Naive thymus-derived CD8-positive, alpha-beta T cell (primary cell): ENCODE measurements at regions not wholly inside any gene's neighbourhood (a gene's known extent, or its start where the extent isn't known, plus 50 kb on each side); places are given as distances from the start of the nearest gene placed in this dataset.

Source experiments
- ATAC-seq, 2 donors: fragments of 150-1000 bp; cut with Tn5 transposase in 1 of 2; sonication (Bioruptor Pico), chemical (Tn5 transposase) in 1 of 2; 1 replicate in 1 of 2; 2 replicates in 1 of 2; pipeline ENCODE4 v1.10.0; 2021; ENCODE audit warnings: mild to moderate bottlenecking in 2 of 2, moderate library complexity in 2 of 2
- POLR2A ChIA-PET: fragments of 350-600 bp; sonication (Branson Sonifier 250); formaldehyde crosslinking; loops from one replicate; lab custom pipeline; 2021; ENCODE audit warnings: antibody characterized with exemption; lab: Charles Lee
- DNase-seq, 10 donors: peaks; one replicate each; pipeline versions ENCODE4 v3.0.0 to v3.0.0-alpha.2; 2020 to 2022
- H3K27ac Mint-ChIP-seq, 10 donors: one replicate each; pipeline ENCODE4 v1.8.0; 2020 to 2022; ENCODE audit warnings: mild to moderate bottlenecking in 10 of 10, mixed read lengths in 10 of 10, moderate library complexity in 4 of 10, inconsistent platforms in 1 of 10
- H3K27me3 Mint-ChIP-seq, 5 donors: one replicate each; pipeline ENCODE4 v1.8.0; 2021 to 2022; ENCODE audit warnings: mixed read lengths in 5 of 5
- H3K36me3 Mint-ChIP-seq, 3 donors: one replicate each; pipeline ENCODE4 v1.8.0; 2020 to 2022; ENCODE audit warnings: mixed read lengths in 3 of 3, mild to moderate bottlenecking in 2 of 3, inconsistent platforms in 1 of 3
- H3K4me1 Mint-ChIP-seq, 4 donors: one replicate each; pipeline ENCODE4 v1.8.0; 2021 to 2022; ENCODE audit warnings: mixed read lengths in 4 of 4
- H3K4me3 Mint-ChIP-seq, 10 donors: one replicate each; pipeline ENCODE4 v1.8.0; 2020 to 2022; ENCODE audit warnings: mild to moderate bottlenecking in 10 of 10, mixed read lengths in 10 of 10, moderate library complexity in 6 of 10, inconsistent platforms in 1 of 10
- H3K9me3 Mint-ChIP-seq, 9 donors: one replicate each; pipeline ENCODE4 v1.8.0; 2020 to 2022; ENCODE audit warnings: mixed read lengths in 9 of 9, mild to moderate bottlenecking in 3 of 9, inconsistent platforms in 1 of 9, moderate library complexity in 1 of 9

GRCh38 chr16:79372503-79373184 lies 227.9 kb downstream of the MAF start:
- no peak for DNase-seq
- Mint-ChIP-seq H3K27ac (no peak overlapping the region), H3K9me3 (peaks cover 0 to 19% (median 11%) of the 10 kb centered on the region in 9 donors), H3K4me3 (no peak overlapping the region), H3K4me1 (peaks cover 0 to 4% (median under 1%) of the 10 kb centered on the region in 4 donors), H3K36me3 (peaks cover 0 to 11% (median 0%) of the 10 kb centered on the region in 3 donors), H3K27me3 (peaks cover 4 to 9% (median 6%) of the 10 kb centered on the region in 5 donors)
- POLR2A ChIA-PET, result no interaction called here
- ATAC-seq, result no peak

GRCh38 chr16:79370736-79371135 lies 229.8 kb downstream of the MAF start:
- peak overlapping the region in 1 of 10 donors; percentile 65 for H3K27ac Mint-ChIP-seq
- ATAC-seq (peak in 1 of 2 donors; percentile 32), DNase-seq (peak in 2 of 10 donors; percentile 18 to 29)
- POLR2A ChIA-PET, result no interaction called here
- peaks cover 0 to 4% (median under 1%) of the 10 kb centered on the region in 4 donors for H3K4me1 Mint-ChIP-seq
- peaks cover 0 to 25% (median 9%) of the 10 kb centered on the region in 9 donors for H3K9me3 Mint-ChIP-seq
- no peak overlapping the region for H3K4me3 Mint-ChIP-seq
- peaks cover 4 to 9% (median 6%) of the 10 kb centered on the region in 5 donors for H3K27me3 Mint-ChIP-seq
- peaks cover 0 to 11% (median 0%) of the 10 kb centered on the region in 3 donors for H3K36me3 Mint-ChIP-seq

- peaks cover 0 to 10% (median 5%) of the 10 kb centered on the region in 5 donors for H3K27me3 Mint-ChIP-seq
- POLR2A ChIA-PET, result no interaction called here
- DNase-seq (no peak), ATAC-seq (no peak)
- peaks cover 0 to 11% (median 0%) of the 10 kb centered on the region in 3 donors for H3K36me3 Mint-ChIP-seq
- peaks cover 0 to 25% (median 9%) of the 10 kb centered on the region in 9 donors for H3K9me3 Mint-ChIP-seq
- H3K4me1 Mint-ChIP-seq, result peaks cover 0 to 4% (median under 1%) of the 10 kb centered on the region in 4 donors
- H3K4me3 Mint-ChIP-seq, result no peak overlapping the region
- no peak overlapping the region for H3K27ac Mint-ChIP-seq
Measured at GRCh38 chr16:79369796-79370195, 230.7 kb downstream of the MAF start.

GRCh38 chr16:79367822-79368221 lies 232.7 kb downstream of the MAF start:
- H3K36me3 Mint-ChIP-seq, result peaks cover 0 to 11% (median 0%) of the 10 kb centered on the region in 3 donors
- H3K27me3 Mint-ChIP-seq, result peaks cover 4 to 17% (median 10%) of the 10 kb centered on the region in 5 donors
- ATAC-seq, result no peak
- DNase-seq, result no peak
- H3K9me3 Mint-ChIP-seq, result peaks cover 0 to 25% (median 7%) of the 10 kb centered on the region in 9 donors
- H3K27ac Mint-ChIP-seq, result no peak overlapping the region
- peaks cover 0 to 4% (median under 1%) of the 10 kb centered on the region in 4 donors for H3K4me1 Mint-ChIP-seq
- no peak overlapping the region for H3K4me3 Mint-ChIP-seq
- POLR2A ChIA-PET, result no interaction called here

- Mint-ChIP-seq H3K4me1 (peaks cover 0 to 7% (median 3%) of the 10 kb centered on the region in 4 donors), H3K4me3 (no peak overlapping the region), H3K9me3 (peaks cover 0 to 23% (median 7%) of the 10 kb centered on the region in 9 donors), H3K36me3 (peaks cover 0 to 9% (median 0%) of the 10 kb centered on the region in 3 donors), H3K27ac (no peak overlapping the region), H3K27me3 (peaks cover 4 to 17% (median 11%) of the 10 kb centered on the region in 5 donors)
- no peak for DNase-seq
- POLR2A ChIA-PET, result no interaction called here
- no peak for ATAC-seq
Measured at GRCh38 chr16:79366635-79367034, 233.9 kb downstream of the MAF start.

GRCh38 chr16:79365702-79366101 lies 234.8 kb downstream of the MAF start:
- H3K4me1 Mint-ChIP-seq, result peaks cover 0 to 8% (median 2%) of the 10 kb centered on the region in 4 donors
- no peak for ATAC-seq
- DNase-seq, result no peak
- POLR2A ChIA-PET, result no interaction called here
- peaks cover 4 to 17% (median 13%) of the 10 kb centered on the region in 5 donors for H3K27me3 Mint-ChIP-seq
- H3K9me3 Mint-ChIP-seq, result peaks cover 0 to 14% (median 2%) of the 10 kb centered on the region in 9 donors
- peaks cover 0 to under 1% (median 0%) of the 10 kb centered on the region in 3 donors for H3K36me3 Mint-ChIP-seq
- H3K4me3 Mint-ChIP-seq, result no peak overlapping the region
- no peak overlapping the region for H3K27ac Mint-ChIP-seq

GRCh38 chr16:79363484-79363883 lies 237.1 kb downstream of the MAF start:
- H3K27ac Mint-ChIP-seq, result no peak overlapping the region

GRCh38 chr16:79363035-79363434 lies 237.5 kb downstream of the MAF start:
- Mint-ChIP-seq H3K4me3 (no peak overlapping the region), H3K27me3 (peaks cover 4 to 17% (median 13%) of the 10 kb centered on the region in 5 donors), H3K36me3 (no peaks in the 10 kb centered on the region), H3K27ac (no peak overlapping the region), H3K9me3 (peaks cover 0 to 8% (median 2%) of the 10 kb centered on the region in 9 donors), H3K4me1 (peaks cover 0 to 7% (median under 1%) of the 10 kb centered on the region in 4 donors)
- POLR2A ChIA-PET, result no interaction called here
- ATAC-seq (no peak), DNase-seq (no peak)

More at GRCh38 chr16:79363484-79363883, 237.1 kb downstream of the MAF start:
- DNase-seq (no peak), ATAC-seq (no peak)
- POLR2A ChIA-PET, result no interaction called here
- peaks cover 0 to 8% (median 2%) of the 10 kb centered on the region in 9 donors for H3K9me3 Mint-ChIP-seq
- H3K27me3 Mint-ChIP-seq, result peaks cover 4 to 17% (median 13%) of the 10 kb centered on the region in 5 donors
- no peaks in the 10 kb centered on the region for H3K36me3 Mint-ChIP-seq
- no peak overlapping the region for H3K4me3 Mint-ChIP-seq
- peaks cover 0 to 7% (median under 1%) of the 10 kb centered on the region in 4 donors for H3K4me1 Mint-ChIP-seq

GRCh38 chr16:79362300-79362970 lies 238.1 kb downstream of the MAF start:
- H3K27me3 Mint-ChIP-seq, result peaks cover 4 to 17% (median 13%) of the 10 kb centered on the region in 5 donors
- peaks cover 0 to 7% (median under 1%) of the 10 kb centered on the region in 4 donors for H3K4me1 Mint-ChIP-seq
- no peak for DNase-seq
- H3K9me3 Mint-ChIP-seq, result peaks cover 0 to 8% (median 2%) of the 10 kb centered on the region in 9 donors
- POLR2A ChIA-PET, result no interaction called here
- H3K4me3 Mint-ChIP-seq, result no peak overlapping the region
- H3K27ac Mint-ChIP-seq, result no peak overlapping the region
- H3K36me3 Mint-ChIP-seq, result no peaks in the 10 kb centered on the region
- ATAC-seq, result peak in 1 of 2 donors; percentile 27

- Mint-ChIP-seq H3K4me1 (peaks cover 0 to 7% (median under 1%) of the 10 kb centered on the region in 4 donors), H3K4me3 (no peak overlapping the region), H3K36me3 (no peaks in the 10 kb centered on the region), H3K9me3 (peaks cover 0 to 4% (median 0%) of the 10 kb centered on the region in 9 donors), H3K27ac (no peak overlapping the region), H3K27me3 (peaks cover 4 to 17% (median 13%) of the 10 kb centered on the region in 5 donors)
- POLR2A ChIA-PET, result no interaction called here
- no peak for DNase-seq
- ATAC-seq, result no peak
Measured at GRCh38 chr16:79361132-79361751, 239.3 kb downstream of the MAF start.

GRCh38 chr16:79360267-79360666 lies 240.3 kb downstream of the MAF start:
- POLR2A ChIA-PET, result no interaction called here
- peaks cover 0 to 7% (median under 1%) of the 10 kb centered on the region in 4 donors for H3K4me1 Mint-ChIP-seq
- H3K9me3 Mint-ChIP-seq, result peaks cover 0 to under 1% (median 0%) of the 10 kb centered on the region in 9 donors

GRCh38 chr16:79359082-79359481 lies 241.5 kb downstream of the MAF start:
- Mint-ChIP-seq H3K4me1 (peaks cover 0 to 7% (median under 1%) of the 10 kb centered on the region in 4 donors), H3K9me3 (no peaks in the 10 kb centered on the region), H3K36me3 (no peaks in the 10 kb centered on the region), H3K27ac (no peak overlapping the region), H3K4me3 (no peak overlapping the region), H3K27me3 (peaks cover 6 to 17% (median 10%) of the 10 kb centered on the region in 5 donors)
- POLR2A ChIA-PET, result no interaction called here
- DNase-seq (no peak), ATAC-seq (no peak)

More at GRCh38 chr16:79360267-79360666, 240.3 kb downstream of the MAF start:
- DNase-seq, result no peak
- Mint-ChIP-seq H3K4me3 (no peak overlapping the region), H3K27ac (no peak overlapping the region), H3K27me3 (peaks cover 4 to 17% (median 13%) of the 10 kb centered on the region in 5 donors), H3K36me3 (no peaks in the 10 kb centered on the region)
- ATAC-seq, result no peak
